ENCODE measurements at regions not wholly inside any gene's neighbourhood (a gene's known extent, or its start where the extent isn't known, plus 50 kb on each side); places are given as distances from the start of the nearest gene placed in this dataset.

DNA sequence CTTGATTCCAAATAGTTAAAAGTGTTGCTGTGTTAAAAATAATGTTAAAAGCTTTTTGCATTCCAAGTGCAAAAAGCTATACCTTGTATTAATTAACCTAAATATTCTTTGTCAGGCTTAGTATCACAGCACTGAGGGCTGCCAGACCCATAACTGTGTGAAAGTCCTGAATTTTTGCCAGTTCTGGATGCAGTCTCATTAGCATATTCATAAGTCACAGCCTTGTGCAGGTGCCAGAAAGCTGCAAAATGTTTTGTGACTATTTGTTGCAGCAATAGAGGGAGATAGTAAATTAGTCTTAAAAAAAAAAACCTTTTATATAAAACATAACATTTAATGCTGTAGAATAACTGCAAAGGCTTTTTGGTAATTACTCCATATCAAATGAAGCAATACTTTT lies 56.6 kb downstream of the SLITRK1 start:
- Histone ChIP-seq H3K27ac (no peak overlapping the region), H2AFZ (no peak overlapping the region), H3K9ac (no peak overlapping the region)

DNA sequence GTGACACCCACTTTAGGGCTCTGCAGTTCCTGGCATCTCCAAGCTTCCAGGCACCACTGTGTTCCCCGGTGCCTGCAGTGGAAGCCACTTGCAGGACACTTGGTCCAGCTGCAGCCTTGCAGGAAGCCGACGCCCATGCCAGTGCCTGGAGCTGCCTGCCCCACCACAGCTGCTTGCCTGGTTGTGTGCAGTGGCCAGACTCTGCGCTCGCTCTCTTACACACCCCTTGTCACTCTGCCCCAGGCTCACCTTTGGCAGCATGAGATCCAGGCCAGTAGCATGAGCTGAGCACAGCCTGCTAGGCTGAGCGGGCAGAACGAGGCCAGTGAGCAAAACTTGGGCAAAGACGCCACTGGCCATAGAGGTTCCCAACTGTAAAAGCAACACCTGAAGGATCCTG lies 57.7 kb downstream of the SLITRK1 start:
- H3K4me1 ChIP-seq = no peaks in the 10 kb centered on the region
- H3K27me3 ChIP-seq (ENCODE audit: control insufficient read depth, insufficient read depth, low read length) = no peaks in the 10 kb centered on the region
- no peak overlapping the region for H3K4me2 ChIP-seq (ENCODE audit: low read length)
- no peaks in the 10 kb centered on the region for H3K79me2 ChIP-seq
- no peak overlapping the region for H3K27ac ChIP-seq
- TF ChIP-seq, protein P1, sequence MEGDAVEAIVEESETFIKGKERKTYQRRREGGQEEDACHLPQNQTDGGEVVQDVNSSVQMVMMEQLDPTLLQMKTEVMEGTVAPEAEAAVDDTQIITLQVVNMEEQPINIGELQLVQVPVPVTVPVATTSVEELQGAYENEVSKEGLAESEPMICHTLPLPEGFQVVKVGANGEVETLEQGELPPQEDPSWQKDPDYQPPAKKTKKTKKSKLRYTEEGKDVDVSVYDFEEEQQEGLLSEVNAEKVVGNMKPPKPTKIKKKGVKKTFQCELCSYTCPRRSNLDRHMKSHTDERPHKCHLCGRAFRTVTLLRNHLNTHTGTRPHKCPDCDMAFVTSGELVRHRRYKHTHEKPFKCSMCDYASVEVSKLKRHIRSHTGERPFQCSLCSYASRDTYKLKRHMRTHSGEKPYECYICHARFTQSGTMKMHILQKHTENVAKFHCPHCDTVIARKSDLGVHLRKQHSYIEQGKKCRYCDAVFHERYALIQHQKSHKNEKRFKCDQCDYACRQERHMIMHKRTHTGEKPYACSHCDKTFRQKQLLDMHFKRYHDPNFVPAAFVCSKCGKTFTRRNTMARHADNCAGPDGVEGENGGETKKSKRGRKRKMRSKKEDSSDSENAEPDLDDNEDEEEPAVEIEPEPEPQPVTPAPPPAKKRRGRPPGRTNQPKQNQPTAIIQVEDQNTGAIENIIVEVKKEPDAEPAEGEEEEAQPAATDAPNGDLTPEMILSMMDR (IDR thresholded peaks at IDR 0.05) = no peak
- H3K9me3 ChIP-seq (ENCODE audit: control insufficient read depth, low read length) = no peaks in the 10 kb centered on the region
- no peak overlapping the region for H3K9ac ChIP-seq
- H3K4me3 ChIP-seq (ENCODE audit: low read depth, low read length) = no peak overlapping the region
- no peaks in the 10 kb centered on the region for H3K36me3 ChIP-seq (ENCODE audit: control insufficient read depth, insufficient read depth, low read length)
- H2AFZ ChIP-seq = no peak overlapping the region

More for the DNA sequence above, 56.6 kb downstream of the SLITRK1 start:
- TF ChIP-seq, protein P1 (IDR thresholded peaks at IDR 0.05) = no peak
- Histone ChIP-seq H3K79me2 (no peaks in the 10 kb centered on the region), H3K27me3 (ENCODE audit: control insufficient read depth, insufficient read depth, low read length) (no peaks in the 10 kb centered on the region), H3K4me1 (no peaks in the 10 kb centered on the region), H3K4me3 (ENCODE audit: low read depth, low read length) (no peak overlapping the region), H3K36me3 (ENCODE audit: control insufficient read depth, insufficient read depth, low read length) (no peaks in the 10 kb centered on the region), H3K9me3 (ENCODE audit: control insufficient read depth, low read length) (no peaks in the 10 kb centered on the region), H3K4me2 (ENCODE audit: low read length) (no peak overlapping the region)

DNA sequence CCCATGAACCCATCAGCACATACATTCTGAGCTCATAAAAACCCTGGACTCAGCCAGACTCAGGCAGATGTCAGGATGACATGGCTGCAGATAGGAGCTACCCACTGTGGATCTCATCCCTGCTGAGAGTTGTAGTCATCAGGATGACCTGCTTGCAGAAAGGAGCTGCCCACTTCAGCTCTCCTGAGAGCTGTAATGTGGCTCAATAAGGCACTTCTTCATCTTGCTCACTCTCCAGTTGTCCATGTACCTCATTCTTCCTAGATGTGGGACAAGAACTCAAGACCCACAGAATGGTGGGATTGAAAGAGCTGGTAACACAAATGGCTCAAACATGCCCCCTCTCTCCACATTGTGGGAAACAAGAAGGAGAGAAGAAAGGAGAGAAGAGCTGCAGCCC lies 58.2 kb downstream of the SLITRK1 start:
- no peak overlapping the region for H2AFZ ChIP-seq
- no peaks in the 10 kb centered on the region for H3K4me1 ChIP-seq
- H3K9ac ChIP-seq = no peak overlapping the region
- H3K4me3 ChIP-seq (ENCODE audit: low read depth, low read length) = no peak overlapping the region
- H3K4me2 ChIP-seq (ENCODE audit: low read length) = no peak overlapping the region
- H3K9me3 ChIP-seq (ENCODE audit: control insufficient read depth, low read length) = no peaks in the 10 kb centered on the region
- no peaks in the 10 kb centered on the region for H3K79me2 ChIP-seq
- H3K27me3 ChIP-seq (ENCODE audit: control insufficient read depth, insufficient read depth, low read length) = no peaks in the 10 kb centered on the region
- TF ChIP-seq, protein P1 (IDR thresholded peaks at IDR 0.05) = no peak
- no peak overlapping the region for H3K27ac ChIP-seq
- no peaks in the 10 kb centered on the region for H3K36me3 ChIP-seq (ENCODE audit: control insufficient read depth, insufficient read depth, low read length)

DNA sequence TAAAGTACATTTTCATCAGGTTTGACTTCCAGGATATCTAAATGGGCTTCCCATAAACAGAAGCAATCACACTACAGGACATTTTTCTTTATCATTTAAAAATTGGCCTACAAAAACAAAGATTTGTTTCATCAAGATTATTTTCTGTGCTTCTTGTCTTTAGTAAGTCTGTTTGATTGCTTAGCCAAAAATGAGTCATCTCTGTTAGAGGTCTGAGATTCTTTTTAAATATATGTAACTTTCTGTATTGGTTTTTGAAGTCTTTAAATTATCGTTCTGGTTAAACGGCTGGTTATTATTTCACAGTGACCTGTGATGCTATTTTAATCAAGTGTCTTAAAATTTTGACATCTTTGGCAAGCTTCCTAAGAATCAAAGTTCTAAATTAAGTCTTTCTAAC lies 62.7 kb downstream of the SLITRK1 start:
- H3K9me3 ChIP-seq (ENCODE audit: control insufficient read depth, low read length) = no peaks in the 10 kb centered on the region
- no peaks in the 10 kb centered on the region for H3K79me2 ChIP-seq
- H3K4me2 ChIP-seq (ENCODE audit: low read length) = no peak overlapping the region
- no peak overlapping the region for H3K27ac ChIP-seq
- H3K4me3 ChIP-seq (ENCODE audit: low read depth, low read length) = no peak overlapping the region
- H3K9ac ChIP-seq = no peak overlapping the region
- no peak overlapping the region for H2AFZ ChIP-seq
- H3K36me3 ChIP-seq (ENCODE audit: control insufficient read depth, insufficient read depth, low read length) = no peaks in the 10 kb centered on the region
- no peaks in the 10 kb centered on the region for H3K27me3 ChIP-seq (ENCODE audit: control insufficient read depth, insufficient read depth, low read length)
- TF ChIP-seq, protein P1 (IDR thresholded peaks at IDR 0.05) = no peak
- no peaks in the 10 kb centered on the region for H3K4me1 ChIP-seq

DNA sequence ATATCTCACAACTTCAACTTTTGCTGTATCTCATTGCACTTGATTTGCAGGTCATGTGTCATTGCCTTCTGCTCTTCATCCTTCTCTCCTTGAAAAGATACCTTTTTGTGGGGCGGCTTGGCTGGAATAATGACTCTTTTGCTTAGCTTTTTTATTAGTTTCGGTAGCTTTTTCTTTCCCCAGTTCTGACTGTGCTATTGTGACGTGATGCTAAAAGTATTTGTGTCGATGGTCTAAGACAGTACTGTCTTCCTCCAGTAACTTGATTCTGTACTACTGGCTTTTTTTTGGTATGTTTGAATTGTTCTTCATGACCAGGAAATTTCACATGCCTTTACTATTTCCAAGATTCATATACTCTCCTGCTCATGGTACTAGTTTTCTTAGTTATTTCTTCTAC lies 63.1 kb downstream of the SLITRK1 start:
- Histone ChIP-seq H3K27me3 (ENCODE audit: control insufficient read depth, insufficient read depth, low read length) (no peaks in the 10 kb centered on the region), H3K4me2 (ENCODE audit: low read length) (no peak overlapping the region), H3K36me3 (ENCODE audit: control insufficient read depth, insufficient read depth, low read length) (no peaks in the 10 kb centered on the region)

More for the DNA sequence above, 63.1 kb downstream of the SLITRK1 start:
- Histone ChIP-seq H3K9ac (no peak overlapping the region), H3K4me3 (ENCODE audit: low read depth, low read length) (no peak overlapping the region), H3K9me3 (ENCODE audit: control insufficient read depth, low read length) (no peaks in the 10 kb centered on the region), H3K27ac (no peak overlapping the region), H2AFZ (no peak overlapping the region), H3K4me1 (no peaks in the 10 kb centered on the region), H3K79me2 (no peaks in the 10 kb centered on the region)
- TF ChIP-seq, protein P1 (IDR thresholded peaks at IDR 0.05) = no peak
